B cell (primary cell): ENCODE measurements at regions not wholly inside any gene's neighbourhood (a gene's known extent, or its start where the extent isn't known, plus 50 kb on each side); places are given as distances from the start of the nearest gene placed in this dataset.

Experiments used
- EZH2 ChIP-seq: IDR thresholded peaks from 2 replicates; pipeline ENCODE4 v1.6.1; 2012; ENCODE audit warnings: borderline replicate concordance, low read depth, mild to moderate bottlenecking, moderate library complexity, low read length; ENCODE audit not compliant: insufficient read depth, poor library complexity, severe bottlenecking
- TF ChIP-seq, protein P1 (sequence below): fragments of 200-600 bp; IDR thresholded peaks from one replicate; pipeline ENCODE4 v1.8.0; 2022; ENCODE audit warnings: antibody characterized with exemption, mild to moderate bottlenecking

GRCh38 chr7:121521711-121522400 lies 125.7 kb upstream of the FAM3C start:
- no peak for TF ChIP-seq EZH2
- TF ChIP-seq, protein P1, sequence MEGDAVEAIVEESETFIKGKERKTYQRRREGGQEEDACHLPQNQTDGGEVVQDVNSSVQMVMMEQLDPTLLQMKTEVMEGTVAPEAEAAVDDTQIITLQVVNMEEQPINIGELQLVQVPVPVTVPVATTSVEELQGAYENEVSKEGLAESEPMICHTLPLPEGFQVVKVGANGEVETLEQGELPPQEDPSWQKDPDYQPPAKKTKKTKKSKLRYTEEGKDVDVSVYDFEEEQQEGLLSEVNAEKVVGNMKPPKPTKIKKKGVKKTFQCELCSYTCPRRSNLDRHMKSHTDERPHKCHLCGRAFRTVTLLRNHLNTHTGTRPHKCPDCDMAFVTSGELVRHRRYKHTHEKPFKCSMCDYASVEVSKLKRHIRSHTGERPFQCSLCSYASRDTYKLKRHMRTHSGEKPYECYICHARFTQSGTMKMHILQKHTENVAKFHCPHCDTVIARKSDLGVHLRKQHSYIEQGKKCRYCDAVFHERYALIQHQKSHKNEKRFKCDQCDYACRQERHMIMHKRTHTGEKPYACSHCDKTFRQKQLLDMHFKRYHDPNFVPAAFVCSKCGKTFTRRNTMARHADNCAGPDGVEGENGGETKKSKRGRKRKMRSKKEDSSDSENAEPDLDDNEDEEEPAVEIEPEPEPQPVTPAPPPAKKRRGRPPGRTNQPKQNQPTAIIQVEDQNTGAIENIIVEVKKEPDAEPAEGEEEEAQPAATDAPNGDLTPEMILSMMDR, result no peak
